ENCODE measurements at regions not wholly inside any gene's neighbourhood (a gene's known extent, or its start where the extent isn't known, plus 50 kb on each side); places are given as distances from the start of the nearest gene placed in this dataset.

DNA sequence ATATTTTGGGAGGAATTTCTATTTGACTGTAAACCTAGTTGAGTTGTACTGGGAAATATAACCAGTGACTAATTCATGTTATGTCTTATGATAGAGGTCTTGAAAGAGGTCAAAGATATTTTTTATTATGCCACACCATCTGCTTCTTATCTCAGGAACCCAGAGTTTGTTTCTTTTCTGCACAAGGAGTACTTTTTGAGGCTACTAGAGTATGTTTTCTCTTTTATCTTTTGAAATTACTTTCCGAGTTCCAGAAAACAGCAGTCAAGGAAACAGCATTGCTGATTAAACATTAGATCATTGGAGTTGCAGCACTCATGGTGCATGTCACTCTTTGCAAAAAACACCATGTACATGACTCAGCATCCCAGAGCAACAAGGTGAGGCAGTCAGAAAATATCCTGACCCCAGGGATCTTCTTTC, 645.8 kb upstream of the NR2F2 start:
- DNase-seq (ENCODE audit: low spot score) (no peak), FAIRE-seq (no peak), ATAC-seq (no peak)
- BruUV-seq (replicated peaks) = no TSS peak
- intact Hi-C loops (cut with micrococcal nuclease; ENCODE audit: unreplicated experiment) = no loop called here
- Histone ChIP-seq H3K9me3 (ENCODE audit: low read length) (peaks cover 61% of the 10 kb centered on the region), H3K27ac (ENCODE audit: extremely low read length, insufficient read depth, low read length) (no peak overlapping the region), H3K4me2 (ENCODE audit: low read depth, low read length) (no peak overlapping the region), H3K4me3 (replicated peaks in 1 of 3; ENCODE audit: insufficient read depth in 1 of 3, low read depth in 2 of 3, low read length in 3 of 3) (no peak overlapping the region), H4K20me1 (ENCODE audit: insufficient read depth, low read length) (no peaks in the 10 kb centered on the region), H3K79me2 (ENCODE audit: insufficient read depth, low read length) (no peaks in the 10 kb centered on the region), H3K9ac (ENCODE audit: insufficient read depth, low read depth, low read length) (no peak overlapping the region), H3K27me3 (ENCODE audit: control insufficient read depth in 1 of 2, insufficient read depth in 2 of 2, low read length in 2 of 2) (no peaks in the 10 kb centered on the region), H3K36me3 (replicated peaks in 1 of 2; ENCODE audit: control insufficient read depth in 1 of 2, insufficient read depth in 2 of 2, low read length in 2 of 2) (no peaks in the 10 kb centered on the region), H2AFZ (ENCODE audit: low read length) (no peak overlapping the region), H3K4me1 (ENCODE audit: insufficient read depth, low read length) (no peaks in the 10 kb centered on the region)
- 0% methylated on average over 1 of the region's 1 CpG for WGBS (ENCODE audit: low lambda C conversion rate)
- POLR2A ChIA-PET = no interaction called here
- in situ Hi-C loops (cut with HindIII; ENCODE audit: extremely low pct_ligation_motif_present, low pct_unique_long_range_greater_than_20kb) = no loop called here
- CTCF ChIA-PET (ENCODE audit: low intra/inter-chr PET ratio, low total read pairs) = no interaction called here
- no peak for TF ChIP-seq ZNF30 (CRISPR knock-in tag; IDR thresholded peaks at IDR 0.05)
- no peak for TF ChIP-seq NFE2 (CRISPR knock-in tag; IDR thresholded peaks at IDR 0.05)
- no peak for TF ChIP-seq CHCHD3 (CRISPR knock-in tag; IDR thresholded peaks at IDR 0.05)
- TF ChIP-seq RAD21 (CRISPR knock-in tag; IDR thresholded peaks at IDR 0.05) = no peak
- TF ChIP-seq, protein P1, sequence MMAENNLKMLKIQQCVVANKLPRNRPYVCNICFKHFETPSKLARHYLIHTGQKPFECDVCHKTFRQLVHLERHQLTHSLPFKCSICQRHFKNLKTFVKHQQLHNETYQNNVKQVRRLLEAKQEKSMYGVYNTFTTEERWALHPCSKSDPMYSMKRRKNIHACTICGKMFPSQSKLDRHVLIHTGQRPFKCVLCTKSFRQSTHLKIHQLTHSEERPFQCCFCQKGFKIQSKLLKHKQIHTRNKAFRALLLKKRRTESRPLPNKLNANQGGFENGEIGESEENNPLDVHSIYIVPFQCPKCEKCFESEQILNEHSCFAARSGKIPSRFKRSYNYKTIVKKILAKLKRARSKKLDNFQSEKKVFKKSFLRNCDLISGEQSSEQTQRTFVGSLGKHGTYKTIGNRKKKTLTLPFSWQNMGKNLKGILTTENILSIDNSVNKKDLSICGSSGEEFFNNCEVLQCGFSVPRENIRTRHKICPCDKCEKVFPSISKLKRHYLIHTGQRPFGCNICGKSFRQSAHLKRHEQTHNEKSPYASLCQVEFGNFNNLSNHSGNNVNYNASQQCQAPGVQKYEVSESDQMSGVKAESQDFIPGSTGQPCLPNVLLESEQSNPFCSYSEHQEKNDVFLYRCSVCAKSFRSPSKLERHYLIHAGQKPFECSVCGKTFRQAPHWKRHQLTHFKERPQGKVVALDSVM (CRISPR knock-in tag; IDR thresholded peaks at IDR 0.05) = no peak
- TF ChIP-seq, protein P2, sequence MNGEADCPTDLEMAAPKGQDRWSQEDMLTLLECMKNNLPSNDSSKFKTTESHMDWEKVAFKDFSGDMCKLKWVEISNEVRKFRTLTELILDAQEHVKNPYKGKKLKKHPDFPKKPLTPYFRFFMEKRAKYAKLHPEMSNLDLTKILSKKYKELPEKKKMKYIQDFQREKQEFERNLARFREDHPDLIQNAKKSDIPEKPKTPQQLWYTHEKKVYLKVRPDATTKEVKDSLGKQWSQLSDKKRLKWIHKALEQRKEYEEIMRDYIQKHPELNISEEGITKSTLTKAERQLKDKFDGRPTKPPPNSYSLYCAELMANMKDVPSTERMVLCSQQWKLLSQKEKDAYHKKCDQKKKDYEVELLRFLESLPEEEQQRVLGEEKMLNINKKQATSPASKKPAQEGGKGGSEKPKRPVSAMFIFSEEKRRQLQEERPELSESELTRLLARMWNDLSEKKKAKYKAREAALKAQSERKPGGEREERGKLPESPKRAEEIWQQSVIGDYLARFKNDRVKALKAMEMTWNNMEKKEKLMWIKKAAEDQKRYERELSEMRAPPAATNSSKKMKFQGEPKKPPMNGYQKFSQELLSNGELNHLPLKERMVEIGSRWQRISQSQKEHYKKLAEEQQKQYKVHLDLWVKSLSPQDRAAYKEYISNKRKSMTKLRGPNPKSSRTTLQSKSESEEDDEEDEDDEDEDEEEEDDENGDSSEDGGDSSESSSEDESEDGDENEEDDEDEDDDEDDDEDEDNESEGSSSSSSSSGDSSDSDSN (CRISPR knock-in tag; IDR thresholded peaks at IDR 0.05) = no peak
- no peak for TF ChIP-seq ZNF543 (CRISPR knock-in tag; IDR thresholded peaks at IDR 0.05)
- TF ChIP-seq ZNF660 (CRISPR knock-in tag; IDR thresholded peaks at IDR 0.05; ENCODE audit: borderline replicate concordance, low read depth) = no peak
- TF ChIP-seq, protein P3, sequence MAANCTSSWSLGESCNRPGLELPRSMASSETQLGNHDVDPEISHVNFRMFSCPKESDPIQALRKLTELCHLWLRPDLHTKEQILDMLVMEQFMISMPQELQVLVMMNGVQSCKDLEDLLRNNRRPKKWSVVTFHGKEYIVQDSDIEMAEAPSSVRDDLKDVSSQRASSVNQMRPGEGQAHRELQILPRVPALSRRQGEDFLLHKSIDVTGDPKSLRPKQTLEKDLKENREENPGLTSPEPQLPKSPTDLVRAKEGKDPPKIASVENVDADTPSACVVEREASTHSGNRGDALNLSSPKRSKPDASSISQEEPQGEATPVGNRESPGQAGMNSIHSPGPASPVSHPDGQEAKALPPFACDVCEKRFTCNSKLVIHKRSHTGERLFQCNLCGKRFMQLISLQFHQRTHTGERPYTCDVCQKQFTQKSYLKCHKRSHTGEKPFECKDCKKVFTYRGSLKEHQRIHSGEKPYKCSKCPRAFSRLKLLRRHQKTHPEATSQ (CRISPR knock-in tag; IDR thresholded peaks at IDR 0.05; ENCODE audit: borderline replicate concordance) = no peak
- TF ChIP-seq SNAPC2 (CRISPR knock-in tag; IDR thresholded peaks at IDR 0.05) = no peak
- TF ChIP-seq JARID2 (CRISPR knock-in tag; IDR thresholded peaks at IDR 0.05; ENCODE audit: insufficient replicate concordance) = no peak
